A673 (cell line): ENCODE measurements at regions not wholly inside any gene's neighbourhood (a gene's known extent, or its start where the extent isn't known, plus 50 kb on each side); places are given as distances from the start of the nearest gene placed in this dataset.

Experiments used
- BruUV-seq: library from RNA; stranded (reverse); fragments of 400-500 nt; replicated peaks from 2 replicates; lab custom pipeline; 2021; lab: Mats Ljungman, UMichigan
- CTCF ChIA-PET: fragments of 300-600 bp; sonication (Branson Sonifier 250); formaldehyde crosslinking; loops from one replicate; lab custom pipeline; 2022; ENCODE audit warnings: antibody characterized with exemption; lab: Charles Lee
- POLR2A ChIA-PET: fragments of 300-600 bp; sonication (Branson Sonifier 250); formaldehyde crosslinking; loops from one replicate; lab custom pipeline; 2022; ENCODE audit warnings: antibody characterized with exemption; ENCODE audit not compliant: low non-redundant PET; lab: Charles Lee
- DNase-seq: peaks from one replicate; pipeline ENCODE4 v3.0.0-alpha.2; 2015; ENCODE audit warnings: low spot score
- H3K27ac ChIP-seq: fragments of 200-600 bp; sonication (generic); 2 replicates; pipeline ENCODE4 v1.5.1; 2016; ENCODE audit warnings: mixed run types, low read depth, mild to moderate bottlenecking, mixed read lengths, antibody characterized with exemption, low read length; ENCODE audit not compliant: poor library complexity, severe bottlenecking
- H3K27me3 ChIP-seq: fragments of 200-600 bp; sonication (generic); replicated peaks from 2 replicates; pipeline ENCODE4 v1.6.1; 2017; ENCODE audit warnings: mixed run types, low read depth, mild to moderate bottlenecking, mixed read lengths, antibody characterized with exemption, low read length; ENCODE audit not compliant: insufficient read depth, poor library complexity
- H3K36me3 ChIP-seq: fragments of 200-600 bp; sonication (generic); 2 replicates; pipeline ENCODE4 v1.6.1; 2016; ENCODE audit warnings: mixed run types, mild to moderate bottlenecking, mixed read lengths, antibody characterized with exemption, low read length; ENCODE audit not compliant: insufficient read depth, poor library complexity, severe bottlenecking
- H3K4me1 ChIP-seq: fragments of 200-600 bp; sonication (generic); 2 replicates; pipeline ENCODE4 v1.6.1; 2017; ENCODE audit warnings: mixed run types, mild to moderate bottlenecking, mixed read lengths, antibody characterized with exemption, low read length; ENCODE audit not compliant: insufficient read depth, poor library complexity, severe bottlenecking
- H3K4me3 ChIP-seq: fragments of 200-600 bp; sonication (generic); 2 replicates; pipeline ENCODE4 v1.5.1; 2016; ENCODE audit warnings: low read depth, mixed run types, mild to moderate bottlenecking, mixed read lengths, low read length; ENCODE audit not compliant: poor library complexity, severe bottlenecking
- H3K9me3 ChIP-seq: fragments of 200-600 bp; sonication (generic); 2 replicates; pipeline ENCODE4 v1.6.1; 2016; ENCODE audit warnings: mixed run types, low read depth, mild to moderate bottlenecking, mixed read lengths, antibody characterized with exemption, low read length; ENCODE audit not compliant: poor library complexity, severe bottlenecking
- CTCF ChIP-seq: fragments of 300-800, 200-600 bp; sonication (generic); conservative IDR thresholded peaks from 2 replicates; pipeline ENCODE4 v1.5.1; 2017; ENCODE audit warnings: low read depth, mild to moderate bottlenecking, antibody characterized with exemption, low read length, moderate library complexity, mixed read lengths
- EZH2 ChIP-seq: fragments of 200-600 bp; sonication (generic); IDR thresholded peaks from 2 replicates; pipeline ENCODE4 v1.6.1; 2017; ENCODE audit warnings: borderline replicate concordance, low read depth, mild to moderate bottlenecking, mixed read lengths, antibody characterized with exemption, low read length; ENCODE audit not compliant: poor library complexity, severe bottlenecking
- intact Hi-C: fragments of 100-400 bp; cut with micrococcal nuclease; formaldehyde crosslinking; loops from one replicate; pipeline ENCODE4 v1.10.0; 2022; ENCODE audit not compliant: unreplicated experiment

GRCh38 chr14:61994589-61994988 lies 232.4 kb downstream of the SNAPC1 start:
- Histone ChIP-seq H3K27me3 (peaks cover 5% of the 10 kb centered on the region), H3K4me1 (no peaks in the 10 kb centered on the region)

GRCh38 chr14:61996753-61997152 lies 234.5 kb downstream of the SNAPC1 start:
- H3K4me1 ChIP-seq: no peaks in the 10 kb centered on the region
- TF ChIP-seq CTCF (no peak), EZH2 (no peak)
- ChIA-PET POLR2A (no interaction called here), CTCF (no interaction called here)
- no peak overlapping the region for H3K27ac ChIP-seq
- H3K36me3 ChIP-seq: no peaks in the 10 kb centered on the region
- H3K27me3 ChIP-seq: peaks cover 5% of the 10 kb centered on the region
- intact Hi-C loops: no loop called here
- no peak overlapping the region for H3K4me3 ChIP-seq
- H3K9me3 ChIP-seq: no peaks in the 10 kb centered on the region
- no TSS peak for BruUV-seq
- no peak for DNase-seq

More at GRCh38 chr14:61994589-61994988, 232.4 kb downstream of the SNAPC1 start:
- no peak for TF ChIP-seq EZH2
- TF ChIP-seq CTCF: no peak
- POLR2A ChIA-PET: interaction anchor here (0.5 kb wide), 1 partner anchor 28 kb away, joined by 9 read pairs; no protein-coding TSS in a partner anchor
- H3K9me3 ChIP-seq: no peaks in the 10 kb centered on the region
- BruUV-seq: no TSS peak
- no peaks in the 10 kb centered on the region for H3K36me3 ChIP-seq
- intact Hi-C loops: no loop called here
- no peak overlapping the region for H3K27ac ChIP-seq
- DNase-seq: no peak
- H3K4me3 ChIP-seq: no peak overlapping the region
- CTCF ChIA-PET: no interaction called here

- ChIA-PET CTCF (no interaction called here), POLR2A (no interaction called here)
- H3K4me3 ChIP-seq: no peak overlapping the region
- intact Hi-C loops: no loop called here
- no TSS peak for BruUV-seq
- no peaks in the 10 kb centered on the region for H3K36me3 ChIP-seq
- TF ChIP-seq CTCF (no peak), EZH2 (no peak)
- DNase-seq: no peak
- H3K27me3 ChIP-seq: peaks cover 5% of the 10 kb centered on the region
- no peaks in the 10 kb centered on the region for H3K9me3 ChIP-seq
- no peak overlapping the region for H3K27ac ChIP-seq
- H3K4me1 ChIP-seq: no peaks in the 10 kb centered on the region
Observed at GRCh38 chr14:61997161-61997560, 234.9 kb downstream of the SNAPC1 start.
